Ovary (tissue), 7 donors: ENCODE measurements at regions not wholly inside any gene's neighbourhood (a gene's known extent, or its start where the extent isn't known, plus 50 kb on each side); places are given as distances from the start of the nearest gene placed in this dataset.

Source experiments
- DNase-seq, 5 donors: peaks; one replicate each; pipeline ENCODE4 v3.0.0-alpha.2; 2019 to 2020
- H3K27ac ChIP-seq, 2 donors: fragments of 200-600 bp; one replicate each; pipeline versions ENCODE4 v1.5.1 to v1.8.0; 2019 to 2022
- H3K27me3 ChIP-seq: fragments of 200-600 bp; one replicate; pipeline ENCODE4 v1.8.0; 2022
- H3K36me3 ChIP-seq: fragments of 200-600 bp; sonication (generic); one replicate; pipeline ENCODE4 v1.5.1; 2019
- H3K4me1 ChIP-seq: one replicate; pipeline ENCODE4 v1.8.1; 2013; ENCODE audit warnings: mild to moderate bottlenecking, moderate library complexity; ENCODE audit not compliant: insufficient read depth
- H3K4me3 ChIP-seq: fragments of 200-600 bp; sonication (generic); one replicate; pipeline ENCODE4 v1.5.1; 2017
- H3K9me3 ChIP-seq, 2 donors: fragments of 200-600 bp in 1 of 2; sonication (generic) in 1 of 2; one replicate each; pipeline versions ENCODE4 v1.5.1 to v1.8.1; 2013 to 2019; ENCODE audit warnings: mild to moderate bottlenecking in 1 of 2, moderate library complexity in 1 of 2
- EP300 ChIP-seq: sonication (generic); formaldehyde crosslinking; IDR thresholded peaks from one replicate; pipeline ENCODE4 v1.6.1; 2017; ENCODE audit warnings: antibody characterized with exemption
- POLR2A ChIP-seq: fragments of 450-650 bp; IDR thresholded peaks from one replicate; pipeline ENCODE4 v1.6.1; 2017; ENCODE audit warnings: antibody characterized with exemption, mild to moderate bottlenecking, moderate library complexity
- WGBS, 3 donors: extraction: QIAGEN DNeasy Blood & Tissue Kit in 1 of 3; methylation state at CpG; one replicate each; pipeline versions ENCODE4 v1.1.5 to v1.1.7; 2013 to 2017; 5-methylcytosine and 5-hydroxymethylcytosine counted together
- intact Hi-C, 4 donors: fragments of 100-400 bp; cut with DNase I; formaldehyde crosslinking; loops; one replicate each; pipeline versions ENCODE4 v1.11.0 to v1.15.1; 2022 to 2023
- TF ChIP-seq, protein P1 (sequence below), 3 donors: fragments of 450-650 bp in 2 of 3; fragments of 200-600 bp in 1 of 3; IDR thresholded peaks; one replicate each; pipeline versions ENCODE4 v1.5.1 to v1.8.0; 2016 to 2022; ENCODE audit warnings: antibody characterized with exemption in 3 of 3, mild to moderate bottlenecking in 1 of 3
- donor health status: DM: no; HTN: no; CAD: no; lungs with moderate emphysema.
- donor health status: DM: no; HTN: no; CAD: no.
- donor health status: Bipolar disorder and iron deficiency.
- donor health status: DM: no; HTN: no; CAD: no.
- donor health status: DM: yes; HTN: yes; CAD: no.

DNA sequence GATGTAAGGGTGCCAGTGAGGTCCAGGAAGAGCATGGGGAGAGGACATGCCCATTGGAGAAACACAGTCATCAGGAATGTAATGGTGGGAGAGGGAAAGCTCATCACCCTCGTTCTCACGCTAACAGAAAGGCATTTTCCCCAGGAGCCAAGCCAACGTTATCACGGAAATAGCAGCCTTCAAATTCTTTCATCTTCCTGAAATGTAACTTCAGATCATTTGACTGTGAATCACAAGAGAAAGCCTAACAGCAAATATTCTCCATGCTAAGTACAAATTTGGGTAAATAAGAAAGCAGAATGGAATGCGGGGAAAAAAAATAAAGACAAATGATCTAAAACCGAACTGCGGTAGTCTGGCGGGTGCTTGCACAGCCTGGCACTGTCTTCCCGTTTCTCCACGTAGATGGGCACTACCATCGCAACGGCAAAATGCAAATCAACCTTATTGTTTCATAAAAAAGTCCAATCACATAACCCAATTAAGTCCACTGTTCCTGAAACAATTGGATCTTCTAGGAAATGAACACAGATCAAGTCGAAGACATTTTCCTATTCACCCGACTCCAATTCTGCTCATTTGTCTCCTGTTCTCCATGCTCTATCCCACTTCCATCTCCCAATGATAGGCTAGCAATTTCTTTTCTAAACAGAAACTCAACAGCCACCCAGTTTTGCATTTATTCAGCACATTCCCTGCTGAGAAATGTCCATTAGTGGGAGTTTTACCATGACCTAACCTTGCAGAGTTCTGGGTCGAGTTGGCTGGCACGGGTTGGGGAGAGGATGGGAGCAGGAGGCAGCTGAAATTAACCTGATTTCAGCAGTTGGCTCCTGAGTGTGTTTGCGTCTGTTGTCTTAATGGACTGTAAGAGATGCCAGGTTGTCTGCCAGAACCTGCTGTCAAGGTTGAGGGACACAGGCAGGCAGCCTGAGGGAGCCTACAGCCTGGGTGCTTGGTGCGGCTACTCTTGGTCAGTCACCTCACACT is 74.6 kb upstream of the FRMD4A start:
- WGBS, 3 donors, result 18 to 33% (median 24%) methylated on average over 18 of the region's 18 CpGs
- DNase-seq, result peak in 2 of 5 donors; percentile 11 to 17
- Histone ChIP-seq H3K27me3 (no peaks in the 10 kb centered on the region), H3K4me1 (peaks cover 7% of the 10 kb centered on the region), H3K27ac (no peak overlapping the region), H3K36me3 (no peaks in the 10 kb centered on the region), H3K4me3 (no peak overlapping the region), H3K9me3 (no peaks in the 10 kb centered on the region)
- intact Hi-C loops, result no loop called here
- no peak for TF ChIP-seq EP300
- TF ChIP-seq, protein P1, sequence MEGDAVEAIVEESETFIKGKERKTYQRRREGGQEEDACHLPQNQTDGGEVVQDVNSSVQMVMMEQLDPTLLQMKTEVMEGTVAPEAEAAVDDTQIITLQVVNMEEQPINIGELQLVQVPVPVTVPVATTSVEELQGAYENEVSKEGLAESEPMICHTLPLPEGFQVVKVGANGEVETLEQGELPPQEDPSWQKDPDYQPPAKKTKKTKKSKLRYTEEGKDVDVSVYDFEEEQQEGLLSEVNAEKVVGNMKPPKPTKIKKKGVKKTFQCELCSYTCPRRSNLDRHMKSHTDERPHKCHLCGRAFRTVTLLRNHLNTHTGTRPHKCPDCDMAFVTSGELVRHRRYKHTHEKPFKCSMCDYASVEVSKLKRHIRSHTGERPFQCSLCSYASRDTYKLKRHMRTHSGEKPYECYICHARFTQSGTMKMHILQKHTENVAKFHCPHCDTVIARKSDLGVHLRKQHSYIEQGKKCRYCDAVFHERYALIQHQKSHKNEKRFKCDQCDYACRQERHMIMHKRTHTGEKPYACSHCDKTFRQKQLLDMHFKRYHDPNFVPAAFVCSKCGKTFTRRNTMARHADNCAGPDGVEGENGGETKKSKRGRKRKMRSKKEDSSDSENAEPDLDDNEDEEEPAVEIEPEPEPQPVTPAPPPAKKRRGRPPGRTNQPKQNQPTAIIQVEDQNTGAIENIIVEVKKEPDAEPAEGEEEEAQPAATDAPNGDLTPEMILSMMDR (IDR thresholded peaks at IDR 0.05), result no peak
- TF ChIP-seq POLR2A, result no peak

DNA sequence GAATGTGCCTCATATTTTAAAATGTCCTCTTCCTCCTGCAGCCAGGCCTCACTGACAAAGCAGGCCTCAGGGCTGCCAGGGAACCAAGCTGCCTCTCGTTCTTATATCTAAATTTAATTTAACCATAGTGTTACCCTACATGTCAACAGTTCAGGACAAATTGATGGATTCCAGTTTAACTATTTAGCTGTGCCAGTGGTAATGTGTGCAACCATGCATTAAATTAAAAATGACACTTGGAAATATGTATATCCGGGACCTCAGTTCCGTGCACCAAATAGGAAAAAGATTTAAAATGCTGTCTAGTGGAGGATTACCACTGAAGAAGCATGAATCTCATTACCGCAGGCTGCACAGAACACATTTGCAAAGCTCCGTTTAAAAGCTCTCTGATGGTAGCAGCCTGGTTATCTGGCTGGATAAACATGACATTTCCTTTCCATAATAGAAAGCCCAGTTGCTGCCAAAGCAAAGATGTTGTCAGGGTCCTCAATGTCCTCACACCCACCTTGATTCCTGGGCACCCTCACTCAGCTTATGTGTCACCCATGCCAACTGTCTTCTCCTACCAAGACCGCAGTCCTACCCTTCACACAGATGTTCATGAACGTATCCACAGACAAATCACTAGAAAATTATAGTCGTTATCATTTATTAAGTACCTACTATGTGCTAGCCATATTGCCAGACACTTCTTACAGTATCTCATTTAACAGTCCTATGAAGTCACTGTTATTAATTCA is 73.3 kb upstream of the FRMD4A start:
- Histone ChIP-seq H3K4me3 (no peak overlapping the region), H3K36me3 (no peaks in the 10 kb centered on the region), H3K4me1 (peaks cover 7% of the 10 kb centered on the region), H3K27ac (no peak overlapping the region), H3K9me3 (no peaks in the 10 kb centered on the region), H3K27me3 (no peaks in the 10 kb centered on the region)
- TF ChIP-seq EP300 (no peak), POLR2A (no peak)
- TF ChIP-seq, protein P1 (IDR thresholded peaks at IDR 0.05), result no peak
- WGBS, 3 donors, result 77 to 83% (median 78%) methylated on average over 8 of the region's 8 CpGs
- DNase-seq, result no peak
- intact Hi-C loops, result no loop called here

DNA sequence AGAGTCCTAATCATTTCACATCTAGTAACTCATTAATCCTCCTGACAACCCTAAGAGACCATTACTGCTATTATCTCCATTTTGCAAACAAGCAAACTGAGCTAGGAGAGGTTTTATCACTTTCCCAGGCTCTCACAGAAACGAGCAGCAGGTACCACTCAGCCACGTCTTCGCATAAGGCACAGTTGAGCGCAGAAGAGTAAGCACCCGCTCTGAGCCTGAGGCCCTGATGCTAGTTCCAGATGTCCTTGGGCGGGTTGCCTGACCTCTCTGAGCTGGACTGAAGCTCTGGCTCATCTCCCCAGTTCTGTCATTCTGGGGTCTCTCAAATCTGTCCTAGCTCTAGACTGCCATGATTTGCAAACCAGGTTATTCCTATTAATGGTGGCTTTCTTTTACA is 72.6 kb upstream of the FRMD4A start:
- Histone ChIP-seq H3K4me1 (peaks cover 7% of the 10 kb centered on the region), H3K36me3 (no peaks in the 10 kb centered on the region), H3K4me3 (no peak overlapping the region), H3K9me3 (no peaks in the 10 kb centered on the region), H3K27me3 (no peaks in the 10 kb centered on the region), H3K27ac (no peak overlapping the region)
- TF ChIP-seq, protein P1 (IDR thresholded peaks at IDR 0.05), result no peak
- TF ChIP-seq EP300 (no peak), POLR2A (no peak)
- intact Hi-C loops, result no loop called here
- no peak for DNase-seq
- WGBS, 3 donors, result 63 to 79% (median 78%) methylated on average over 6 of the region's 6 CpGs

DNA sequence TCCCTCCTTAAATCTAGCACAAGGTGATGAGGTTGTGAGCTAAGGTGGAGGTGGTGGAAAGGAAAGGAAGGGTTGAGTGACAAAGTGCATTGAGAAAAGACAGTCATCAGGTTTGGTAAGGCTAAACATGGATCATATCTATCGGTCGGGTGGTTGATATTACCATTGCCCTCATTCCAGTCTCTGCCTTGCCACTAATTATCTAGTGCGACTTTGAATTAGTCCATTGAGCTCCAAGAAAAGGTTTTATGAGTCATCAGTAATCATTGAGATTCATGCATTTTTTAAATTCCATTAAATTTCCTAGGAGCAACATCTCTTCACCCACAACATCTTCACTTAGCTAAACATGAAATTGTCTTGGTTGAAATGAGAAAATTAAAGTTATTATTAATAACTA is 68.9 kb upstream of the FRMD4A start:
- H3K27me3 ChIP-seq, result no peaks in the 10 kb centered on the region
- WGBS, 3 donors, result 50 to 73% (median 55%) methylated on average over 3 of the region's 3 CpGs
- H3K36me3 ChIP-seq, result no peaks in the 10 kb centered on the region
- peaks cover 1% of the 10 kb centered on the region for H3K4me1 ChIP-seq
- no peak overlapping the region for H3K4me3 ChIP-seq
- H3K9me3 ChIP-seq, result no peaks in the 10 kb centered on the region
- H3K27ac ChIP-seq, result no peak overlapping the region
- no peak for TF ChIP-seq POLR2A
- TF ChIP-seq, protein P1 (IDR thresholded peaks at IDR 0.05), result no peak
- no peak for TF ChIP-seq EP300
- intact Hi-C loops, result no loop called here
- no peak for DNase-seq
